T-helper 17 cell (primary cell): ENCODE measurements at regions not wholly inside any gene's neighbourhood (a gene's known extent, or its start where the extent isn't known, plus 50 kb on each side); places are given as distances from the start of the nearest gene placed in this dataset.

Experiments
- ATAC-seq: fragments of 150-1000 bp; cut with Tn5 transposase; 2 replicates; pipeline ENCODE4 v1.10.0; 2021; ENCODE audit warnings: mild to moderate bottlenecking, moderate library complexity
- DNase-seq, 3 donors: peaks; one replicate each; pipeline versions ENCODE4 v3.0.0 to v3.0.0-alpha.2; 2020 to 2021
- H3K9me3 ChIP-seq: one replicate; pipeline ENCODE4 v1.7.0; 2013; ENCODE audit warnings: low read length, mild to moderate bottlenecking; ENCODE audit not compliant: control insufficient read depth, poor library complexity, severe bottlenecking
- H3K27ac Mint-ChIP-seq: one replicate; pipeline ENCODE4 v1.8.0; 2022; ENCODE audit warnings: mild to moderate bottlenecking, moderate library complexity, mixed read lengths
- H3K27me3 Mint-ChIP-seq: one replicate; pipeline ENCODE4 v1.8.0; 2022; ENCODE audit warnings: mixed read lengths
- H3K36me3 Mint-ChIP-seq: one replicate; pipeline ENCODE4 v1.8.0; 2022; ENCODE audit warnings: low read depth, mixed read lengths
- H3K4me1 Mint-ChIP-seq: one replicate; pipeline ENCODE4 v1.8.0; 2022; ENCODE audit warnings: mild to moderate bottlenecking, mixed read lengths
- H3K4me3 Mint-ChIP-seq: one replicate; pipeline ENCODE4 v1.8.0; 2022; ENCODE audit warnings: mild to moderate bottlenecking, moderate library complexity, mixed read lengths

GRCh38 chr17:72594248-72594647 is 473.4 kb downstream of the SOX9 start:
- peaks cover 19% of the 10 kb centered on the region for H3K4me1 Mint-ChIP-seq
- no peak overlapping the region for H3K4me3 Mint-ChIP-seq
- H3K9me3 ChIP-seq: no peaks in the 10 kb centered on the region
- DNase-seq (no peak), ATAC-seq (no peak)
- H3K27me3 Mint-ChIP-seq: peaks cover 21% of the 10 kb centered on the region
- peaks cover 4% of the 10 kb centered on the region for H3K36me3 Mint-ChIP-seq
- H3K27ac Mint-ChIP-seq: no peak overlapping the region
